Stimulated activated CD4-positive, alpha-beta T cell treated with anti-CD3 and anti-CD28 coated beads, Interleukin-4, amount 100 ng/mL, for 1 hour (primary cell): ENCODE measurements at regions not wholly inside any gene's neighbourhood (a gene's known extent, or its start where the extent isn't known, plus 50 kb on each side); places are given as distances from the start of the nearest gene placed in this dataset.
"Not testable (repeated sequence)": the region's sequence is repeated elsewhere in the genome, so short reads cannot be mapped to it uniquely, and the experiment has no call there.

Source experiments
- DNase-seq: peaks from one replicate; pipeline ENCODE4 v3.0.0-alpha.2; 2020

GRCh38 chr1:67482733-67483482 lies 52.7 kb upstream of the SERBP1 start:
- no peak for DNase-seq

GRCh38 chr1:67484492-67484891 lies 54.3 kb upstream of the SERBP1 start:
- no peak for DNase-seq

GRCh38 chr1:67485046-67485811 lies 55.0 kb upstream of the SERBP1 start:
- DNase-seq = no peak

GRCh38 chr1:67489643-67490042 lies 59.4 kb upstream of the SERBP1 start:
- peak; percentile 2 for DNase-seq

- DNase-seq = no peak
Observed at GRCh38 chr1:67491280-67491679, 61.1 kb upstream of the SERBP1 start.

- no peak for DNase-seq
Observed at GRCh38 chr1:67493148-67493547, 62.9 kb upstream of the SERBP1 start.

- DNase-seq = no peak
Observed at GRCh38 chr1:67495327-67495726, 65.1 kb upstream of the SERBP1 start.

- no peak for DNase-seq
Observed at GRCh38 chr1:67496329-67496728, 66.1 kb upstream of the SERBP1 start.

GRCh38 chr1:67500413-67500959 lies 70.3 kb upstream of the SERBP1 start:
- peak; percentile 85 for DNase-seq

GRCh38 chr1:67503974-67504373 lies 73.8 kb upstream of the SERBP1 start:
- no peak for DNase-seq

GRCh38 chr1:67513392-67514294 lies 83.4 kb upstream of the SERBP1 start:
- not testable (repeated sequence) for DNase-seq

GRCh38 chr1:67514300-67514699 lies 84.1 kb upstream of the SERBP1 start:
- DNase-seq = no peak

GRCh38 chr1:67514786-67515185 lies 84.6 kb upstream of the SERBP1 start:
- DNase-seq = no peak

GRCh38 chr1:67515324-67516080 lies 85.3 kb upstream of the SERBP1 start:
- no peak for DNase-seq

GRCh38 chr1:67517046-67517445 lies 86.8 kb upstream of the SERBP1 start:
- no peak for DNase-seq

GRCh38 chr1:67522001-67522441 lies 91.8 kb upstream of the SERBP1 start:
- DNase-seq = no peak

- DNase-seq = no peak
Observed at GRCh38 chr1:67522793-67523192, 92.6 kb upstream of the SERBP1 start.

- no peak for DNase-seq
Observed at GRCh38 chr1:67524143-67525052, 94.2 kb upstream of the SERBP1 start.

GRCh38 chr1:67525053-67525760 lies 95.0 kb upstream of the SERBP1 start:
- no peak for DNase-seq

- no peak for DNase-seq
Observed at GRCh38 chr1:67528141-67528540, 97.9 kb upstream of the SERBP1 start.
